Activated naive CD8-positive, alpha-beta T cell treated with anti-CD3 and anti-CD28 coated beads, Interleukin-2, amount 50 U/mL, for 24 hours (primary cell): ENCODE measurements at regions not wholly inside any gene's neighbourhood (a gene's known extent, or its start where the extent isn't known, plus 50 kb on each side); places are given as distances from the start of the nearest gene placed in this dataset.
A peak's percentile ranks its signal among the peaks of the same experiment; 100 is the strongest.
"Not testable (repeated sequence)": the region's sequence is repeated elsewhere in the genome, so short reads cannot be mapped to it uniquely, and the experiment has no call there.

Experiments used
- ATAC-seq: fragments of 150-1000 bp; cut with Tn5 transposase; one replicate; pipeline ENCODE4 v1.10.0; 2021
- DNase-seq: peaks from one replicate; pipeline ENCODE4 v3.0.0; 2021
- H3K27ac Mint-ChIP-seq: one replicate; pipeline ENCODE4 v1.8.0; 2021; ENCODE audit warnings: mild to moderate bottlenecking, mixed read lengths
- H3K27me3 Mint-ChIP-seq: one replicate; pipeline ENCODE4 v1.8.0; 2021; ENCODE audit warnings: mixed read lengths
- H3K36me3 Mint-ChIP-seq: one replicate; pipeline ENCODE4 v1.8.0; 2021; ENCODE audit warnings: low read depth, mixed read lengths
- H3K4me1 Mint-ChIP-seq: one replicate; pipeline ENCODE4 v1.8.0; 2021; ENCODE audit warnings: mixed read lengths
- H3K4me3 Mint-ChIP-seq: one replicate; pipeline ENCODE4 v1.8.0; 2021; ENCODE audit warnings: mild to moderate bottlenecking, moderate library complexity, mixed read lengths
- H3K9me3 Mint-ChIP-seq: one replicate; pipeline ENCODE4 v1.8.0; 2021; ENCODE audit warnings: mixed read lengths

DNA sequence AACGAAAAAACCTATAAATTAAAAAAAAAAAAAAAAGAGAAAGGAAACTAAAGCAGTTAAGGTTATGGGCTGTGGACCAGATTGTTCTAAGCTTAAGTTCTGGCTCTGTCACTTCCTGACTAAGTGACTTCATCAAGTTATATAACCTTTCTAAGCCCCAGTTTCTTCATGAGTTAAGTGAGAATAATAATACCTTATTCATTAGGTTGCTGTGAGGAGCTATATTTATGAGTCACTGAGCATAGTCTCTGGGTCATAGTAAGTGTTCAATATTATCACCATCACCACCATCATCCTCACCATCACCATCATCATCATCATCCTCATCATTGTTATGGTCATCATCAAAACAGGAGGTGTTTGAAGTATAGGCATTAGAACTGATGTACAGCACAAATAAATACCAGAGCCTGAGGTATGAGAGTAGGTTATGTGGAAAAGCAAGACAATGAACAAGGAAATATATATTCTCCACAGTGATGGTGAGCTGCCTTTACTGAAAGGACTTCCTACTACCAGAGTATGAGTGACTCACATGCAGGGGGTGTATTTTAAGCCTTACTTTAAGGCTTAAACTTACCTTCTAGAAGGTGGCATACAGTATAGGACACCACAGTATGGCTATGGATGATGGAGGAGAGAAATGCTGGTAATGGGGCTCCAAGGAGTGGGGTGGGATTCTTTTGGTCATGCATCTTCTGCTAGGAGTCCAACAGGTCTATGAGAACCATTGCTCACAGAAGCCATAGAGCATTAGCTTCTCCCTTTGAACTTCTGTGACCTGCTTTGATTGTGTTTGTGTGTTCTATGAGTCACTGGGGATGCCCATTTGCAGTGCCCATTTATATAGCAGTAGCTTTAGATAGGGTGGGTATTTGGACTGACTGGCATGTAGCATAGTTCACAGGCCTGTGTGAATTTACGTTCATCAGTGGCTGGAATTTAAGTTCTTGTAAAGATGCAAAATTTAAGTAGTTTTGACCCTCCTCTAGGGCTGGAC, 104.4 kb downstream of the KLF5 start:
- ATAC-seq = peak; percentile 15
- H3K9me3 Mint-ChIP-seq = peaks cover 5% of the 10 kb centered on the region
- H3K27me3 Mint-ChIP-seq = no peaks in the 10 kb centered on the region
- H3K4me1 Mint-ChIP-seq = no peaks in the 10 kb centered on the region
- no peak overlapping the region for H3K27ac Mint-ChIP-seq
- H3K36me3 Mint-ChIP-seq = no peaks in the 10 kb centered on the region
- no peak for DNase-seq
- no peak overlapping the region for H3K4me3 Mint-ChIP-seq

DNA sequence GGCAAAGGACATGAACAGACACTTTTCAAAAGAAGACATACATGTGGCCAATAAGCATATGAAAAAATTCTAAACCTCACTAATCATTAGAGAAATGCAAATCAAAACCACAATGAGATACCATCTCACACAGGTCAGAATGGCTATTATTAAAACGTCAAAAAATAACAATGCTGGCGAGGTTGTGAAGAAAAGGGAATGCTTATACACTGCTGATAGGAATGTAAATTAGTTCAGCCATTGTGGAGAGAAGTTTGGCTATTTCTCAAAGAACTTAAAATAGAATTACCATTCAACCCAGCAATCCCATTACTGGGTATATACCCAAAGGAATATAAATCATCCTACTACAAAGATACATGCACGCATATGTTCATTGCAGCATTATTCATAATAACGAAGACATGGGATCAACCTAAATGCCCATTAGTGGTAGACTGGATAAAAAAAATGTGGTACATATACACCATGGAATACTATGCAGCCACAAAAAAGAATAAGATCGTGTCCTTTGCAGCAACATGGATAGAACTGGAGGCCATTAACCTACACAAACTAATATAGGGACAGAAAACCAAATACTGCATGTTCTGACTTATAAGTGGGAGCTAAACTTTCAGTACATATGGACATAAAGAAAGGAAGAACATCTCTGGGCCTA, 101.7 kb downstream of the KLF5 start:
- H3K9me3 Mint-ChIP-seq, H3K4me3 Mint-ChIP-seq, H3K4me1 Mint-ChIP-seq, H3K36me3 Mint-ChIP-seq, DNase-seq, H3K27me3 Mint-ChIP-seq, H3K27ac Mint-ChIP-seq, ATAC-seq: not testable (repeated sequence)

DNA sequence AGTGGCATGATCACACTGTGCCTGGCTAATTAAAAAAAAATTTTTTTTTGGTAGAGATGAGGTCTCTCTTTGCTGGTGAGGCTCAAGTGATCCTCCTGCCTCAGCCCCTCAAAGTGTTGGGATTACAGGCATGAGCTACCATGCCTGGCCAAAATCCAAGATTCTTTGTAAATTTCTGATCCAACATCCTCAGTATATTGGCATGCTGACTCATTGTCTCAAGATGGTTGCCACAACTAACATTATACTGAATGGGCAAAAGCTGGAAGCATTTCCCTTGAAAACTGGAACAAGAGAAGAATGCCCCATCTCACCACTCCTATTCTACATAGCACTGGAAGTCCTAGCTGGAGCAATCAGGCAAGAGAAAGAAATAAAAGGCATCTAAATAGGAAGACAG, 100.0 kb downstream of the KLF5 start:
- no peak overlapping the region for H3K27ac Mint-ChIP-seq
- H3K4me3 Mint-ChIP-seq = no peak overlapping the region
- H3K27me3 Mint-ChIP-seq = no peaks in the 10 kb centered on the region
- H3K9me3 Mint-ChIP-seq = peaks cover 5% of the 10 kb centered on the region
- no peaks in the 10 kb centered on the region for H3K36me3 Mint-ChIP-seq
- no peaks in the 10 kb centered on the region for H3K4me1 Mint-ChIP-seq
- ATAC-seq (no peak), DNase-seq (no peak)

DNA sequence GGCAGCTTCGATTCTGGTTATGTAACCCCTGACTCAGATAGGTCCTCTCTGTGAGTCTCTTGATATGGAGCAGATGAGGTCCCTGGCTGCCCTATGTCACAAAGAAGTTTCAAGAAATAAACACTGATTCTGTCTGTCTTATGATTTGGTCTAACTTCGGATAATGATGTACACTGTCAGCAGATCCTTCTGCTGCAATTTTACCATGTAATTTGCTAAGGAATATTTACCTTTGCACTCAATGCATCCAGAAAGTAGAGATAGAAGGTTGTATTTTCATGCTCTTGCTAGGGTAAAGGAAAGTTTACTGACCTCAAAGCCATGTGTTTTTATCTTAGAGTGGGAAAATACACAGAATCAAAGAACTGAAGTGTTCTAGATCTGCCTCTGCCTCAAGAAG, 98.2 kb downstream of the KLF5 start:
- ATAC-seq (no peak), DNase-seq (no peak)
- Mint-ChIP-seq H3K27ac (no peak overlapping the region), H3K4me3 (no peak overlapping the region), H3K9me3 (peaks cover 5% of the 10 kb centered on the region), H3K36me3 (no peaks in the 10 kb centered on the region), H3K4me1 (no peaks in the 10 kb centered on the region), H3K27me3 (no peaks in the 10 kb centered on the region)

DNA sequence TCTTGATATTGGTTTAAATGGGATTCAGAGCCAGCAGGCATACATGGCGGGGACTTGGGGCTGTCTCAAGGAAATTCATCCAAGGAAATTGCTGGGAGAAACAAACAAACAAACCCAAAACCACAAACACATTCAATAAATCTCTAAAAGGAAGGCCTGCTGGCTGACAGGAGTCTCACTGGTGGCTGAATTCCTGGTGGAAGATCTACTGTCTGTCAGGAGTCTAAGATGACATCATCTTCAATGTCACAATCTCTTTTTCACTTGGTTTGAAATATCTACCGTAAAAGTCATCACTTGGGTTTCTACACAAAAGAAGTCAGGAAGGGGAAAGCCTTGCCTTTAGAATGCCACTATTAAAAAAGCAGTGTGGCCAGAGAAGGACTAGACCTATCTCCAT, 87.9 kb downstream of the KLF5 start:
- no peak overlapping the region for H3K27ac Mint-ChIP-seq
- ATAC-seq (no peak), DNase-seq (no peak)
- no peak overlapping the region for H3K4me3 Mint-ChIP-seq
- H3K4me1 Mint-ChIP-seq = no peaks in the 10 kb centered on the region
- no peaks in the 10 kb centered on the region for H3K9me3 Mint-ChIP-seq
- H3K27me3 Mint-ChIP-seq = peaks cover 2% of the 10 kb centered on the region
- no peaks in the 10 kb centered on the region for H3K36me3 Mint-ChIP-seq

DNA sequence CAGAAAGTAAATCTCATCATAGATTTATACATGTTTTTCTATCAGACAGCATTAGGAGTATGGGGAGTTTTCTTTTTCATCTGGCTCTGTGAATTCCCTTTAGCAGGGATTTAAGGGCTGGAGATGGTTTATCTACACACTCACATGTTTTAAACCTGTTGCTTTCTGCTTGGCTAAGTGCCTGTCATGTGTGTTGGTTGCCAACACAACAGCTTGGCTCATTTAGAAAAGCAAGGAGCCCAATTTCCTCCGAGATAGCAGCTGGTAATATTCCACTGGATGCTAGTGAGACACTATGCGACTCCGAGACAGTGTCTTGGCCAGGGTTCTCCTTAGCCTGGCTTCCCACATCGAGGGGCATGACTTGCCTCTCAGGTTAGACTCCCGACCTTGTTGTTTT, 83.3 kb downstream of the KLF5 start:
- H3K36me3 Mint-ChIP-seq = no peaks in the 10 kb centered on the region

DNA sequence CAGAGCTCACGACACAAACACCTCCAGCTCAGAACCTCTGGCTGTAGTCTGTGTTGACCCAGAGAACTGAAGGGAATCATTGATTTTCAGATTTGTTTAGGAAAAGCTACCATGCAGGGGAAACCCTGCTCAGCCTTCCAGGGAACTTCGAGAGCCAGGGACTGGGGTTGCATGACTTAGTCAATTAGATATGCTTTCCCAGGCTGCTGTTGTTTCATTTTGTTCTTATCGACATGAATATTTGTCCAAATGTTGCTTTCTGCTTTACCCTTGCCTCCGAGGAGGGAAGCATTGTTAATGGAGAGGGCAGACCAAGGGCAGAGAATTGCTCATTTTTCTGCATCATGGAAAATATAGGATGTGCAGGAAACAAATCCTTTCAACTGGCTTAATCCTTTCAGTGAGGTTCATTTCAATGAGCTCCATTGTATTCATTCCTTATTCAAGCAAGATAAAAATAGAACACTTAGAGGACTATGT, 82.5 kb downstream of the KLF5 start:
- DNase-seq = no peak
- Mint-ChIP-seq H3K27me3 (peaks cover 2% of the 10 kb centered on the region), H3K36me3 (no peaks in the 10 kb centered on the region), H3K9me3 (no peaks in the 10 kb centered on the region), H3K4me3 (no peak overlapping the region), H3K27ac (no peak overlapping the region), H3K4me1 (no peaks in the 10 kb centered on the region)
- ATAC-seq = no peak

More for the DNA sequence above, 83.3 kb downstream of the KLF5 start:
- DNase-seq (no peak), ATAC-seq (no peak)
- no peaks in the 10 kb centered on the region for H3K4me1 Mint-ChIP-seq
- H3K9me3 Mint-ChIP-seq = no peaks in the 10 kb centered on the region
- H3K27me3 Mint-ChIP-seq = peaks cover 2% of the 10 kb centered on the region
- H3K27ac Mint-ChIP-seq = no peak overlapping the region
- no peak overlapping the region for H3K4me3 Mint-ChIP-seq

DNA sequence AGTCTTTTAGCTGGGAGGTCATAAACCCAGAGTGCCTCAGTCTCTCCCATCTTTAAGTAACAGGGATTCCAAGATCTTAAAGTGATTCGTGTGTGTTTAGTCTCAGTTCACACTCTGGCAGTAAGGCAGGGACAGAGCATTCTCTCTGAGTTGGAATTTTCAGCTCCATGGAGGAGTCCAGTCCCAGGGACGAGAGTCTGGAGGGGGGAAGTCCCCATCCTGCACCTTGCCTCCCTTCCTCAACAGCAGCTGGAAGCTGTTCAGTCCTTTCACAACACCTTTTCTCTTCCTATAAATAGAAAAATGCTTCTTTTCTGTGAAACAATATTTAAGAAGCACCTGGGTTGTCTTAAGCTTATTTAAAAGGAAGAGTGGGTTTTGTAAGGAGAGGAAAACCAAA, 82.0 kb downstream of the KLF5 start:
- Mint-ChIP-seq H3K27ac (no peak overlapping the region), H3K9me3 (no peaks in the 10 kb centered on the region), H3K4me3 (no peak overlapping the region), H3K4me1 (no peaks in the 10 kb centered on the region), H3K36me3 (no peaks in the 10 kb centered on the region), H3K27me3 (peaks cover 2% of the 10 kb centered on the region)
- DNase-seq = no peak
- no peak for ATAC-seq

DNA sequence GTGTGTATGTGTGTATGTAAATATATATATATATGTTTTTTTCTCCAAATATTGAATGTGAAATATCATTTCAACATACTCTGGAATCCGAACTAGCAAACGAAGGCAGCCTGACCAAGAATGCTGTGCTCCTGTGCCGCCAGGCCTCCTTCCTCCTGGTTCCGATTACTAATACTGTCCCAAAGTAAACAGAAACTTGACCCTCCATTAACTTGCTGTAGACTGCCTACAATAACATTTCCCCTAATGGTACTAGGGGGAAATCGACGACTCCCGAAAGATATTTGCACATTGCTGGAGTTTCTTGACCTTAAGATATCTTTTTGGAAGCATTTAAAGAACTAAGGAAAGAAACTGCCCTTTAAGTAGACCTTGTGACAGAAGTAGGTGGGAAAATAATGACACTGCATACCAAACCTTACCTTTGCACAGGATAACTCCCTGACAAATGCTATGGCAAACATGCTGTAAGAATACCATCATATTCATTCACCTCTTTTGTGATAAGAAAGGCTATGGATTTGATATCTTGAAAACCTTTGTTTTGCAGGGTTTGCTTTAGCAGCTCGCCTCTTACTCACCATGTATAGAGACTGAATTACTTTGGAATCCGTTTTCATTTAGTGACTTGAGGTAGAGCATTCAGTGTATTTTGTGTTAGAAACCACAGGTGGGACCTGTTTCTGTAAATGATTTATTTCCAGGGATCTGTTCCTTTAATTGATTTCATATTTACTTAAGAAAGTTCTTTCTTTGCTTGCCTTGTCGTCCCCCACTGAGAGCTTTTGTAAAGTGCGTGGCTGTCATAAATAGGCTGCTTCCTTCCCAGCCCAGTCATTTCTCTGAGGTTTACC, 80.1 kb downstream of the KLF5 start:
- DNase-seq = no peak
- Mint-ChIP-seq H3K27ac (no peak overlapping the region), H3K4me1 (no peaks in the 10 kb centered on the region), H3K27me3 (peaks cover 2% of the 10 kb centered on the region), H3K36me3 (no peaks in the 10 kb centered on the region), H3K9me3 (no peaks in the 10 kb centered on the region), H3K4me3 (no peak overlapping the region)
- no peak for ATAC-seq

DNA sequence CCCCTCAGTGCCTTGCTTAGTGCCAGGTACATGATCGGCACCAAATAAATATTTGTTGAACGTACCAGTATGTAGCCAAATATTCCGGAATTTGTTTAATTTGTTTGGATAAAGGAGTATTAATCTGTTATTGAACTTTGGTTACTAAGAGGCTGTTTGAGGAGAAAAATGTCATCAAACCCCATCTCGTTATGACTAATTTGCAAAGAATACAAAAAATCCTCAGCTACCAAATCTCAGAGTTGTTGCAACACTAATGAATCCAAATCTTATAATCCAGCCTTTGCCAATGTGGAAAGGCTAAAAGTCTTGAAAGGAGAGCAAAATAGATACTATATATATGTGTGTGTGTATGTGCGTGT, 79.5 kb downstream of the KLF5 start:
- ATAC-seq = no peak
- no peak for DNase-seq
- Mint-ChIP-seq H3K36me3 (no peaks in the 10 kb centered on the region), H3K4me1 (no peaks in the 10 kb centered on the region), H3K27ac (no peak overlapping the region), H3K27me3 (peaks cover 2% of the 10 kb centered on the region), H3K9me3 (no peaks in the 10 kb centered on the region), H3K4me3 (no peak overlapping the region)

DNA sequence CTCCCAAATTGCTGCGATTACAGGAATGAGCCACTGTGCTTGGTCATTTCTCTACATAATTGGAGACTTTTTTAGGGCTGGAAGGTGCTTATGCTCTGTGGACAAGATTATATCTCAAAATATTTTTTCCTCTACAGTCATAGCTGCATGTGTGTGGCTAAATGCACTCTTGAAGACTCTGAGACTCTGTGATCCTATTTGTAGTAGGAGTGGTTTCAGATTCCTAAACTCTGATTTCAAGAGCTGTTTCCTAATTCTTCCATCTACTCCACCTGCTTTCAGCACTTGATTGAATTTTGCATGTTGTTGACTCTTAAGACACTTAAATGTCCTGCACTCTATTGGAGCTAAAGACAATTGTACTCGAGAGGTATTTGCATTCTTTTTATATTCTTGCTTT, 78.0 kb downstream of the KLF5 start:
- no peak overlapping the region for H3K4me3 Mint-ChIP-seq
- no peaks in the 10 kb centered on the region for H3K36me3 Mint-ChIP-seq
- ATAC-seq (no peak), DNase-seq (no peak)
- H3K27me3 Mint-ChIP-seq = no peaks in the 10 kb centered on the region
- H3K4me1 Mint-ChIP-seq = no peaks in the 10 kb centered on the region
- H3K9me3 Mint-ChIP-seq = no peaks in the 10 kb centered on the region
- H3K27ac Mint-ChIP-seq = no peak overlapping the region

DNA sequence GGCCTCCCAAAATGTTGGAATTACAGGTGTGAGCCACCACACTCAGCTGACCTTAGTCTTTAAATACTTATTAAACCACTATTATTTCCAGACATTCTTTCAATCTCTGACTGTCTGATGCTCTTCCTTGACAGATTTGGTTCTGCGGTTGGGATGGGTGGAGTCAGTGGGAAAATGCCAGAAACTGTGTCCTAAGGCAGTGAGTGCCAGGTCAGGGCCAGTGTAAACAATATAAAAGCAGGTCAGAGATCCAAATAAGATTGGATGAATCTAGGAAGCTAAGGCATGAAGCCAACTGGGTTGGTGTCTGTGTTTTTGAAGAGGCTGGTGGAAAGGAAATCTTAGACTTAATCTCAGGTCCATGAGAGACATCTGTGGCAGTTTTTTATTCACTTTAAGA, 74.7 kb downstream of the KLF5 start:
- Mint-ChIP-seq H3K9me3 (no peaks in the 10 kb centered on the region), H3K4me3 (no peak overlapping the region), H3K27ac (no peak overlapping the region), H3K27me3 (no peaks in the 10 kb centered on the region), H3K4me1 (no peaks in the 10 kb centered on the region), H3K36me3 (no peaks in the 10 kb centered on the region)
- ATAC-seq (no peak), DNase-seq (no peak)

DNA sequence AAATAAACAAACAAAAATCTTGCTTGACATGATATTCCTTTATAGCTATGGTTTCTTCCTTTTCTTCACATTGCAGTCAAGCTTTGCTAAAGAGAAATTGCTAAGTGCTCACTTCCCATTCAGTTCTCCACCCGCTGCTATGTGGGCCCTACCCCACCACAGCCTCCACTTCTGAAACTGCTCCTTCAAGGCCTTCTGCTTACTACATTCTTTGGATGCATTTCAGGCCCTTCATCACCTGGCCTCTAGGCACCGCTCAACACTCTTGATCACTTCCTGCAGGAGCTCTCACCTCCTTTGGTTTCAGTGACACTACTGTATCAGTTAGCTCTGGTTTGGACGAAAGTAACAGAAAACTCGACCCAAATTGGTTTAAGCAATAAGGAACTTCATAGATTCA, 72.4 kb downstream of the KLF5 start:
- H3K36me3 Mint-ChIP-seq = no peaks in the 10 kb centered on the region
- no peak for ATAC-seq
- H3K27me3 Mint-ChIP-seq = no peaks in the 10 kb centered on the region
- no peaks in the 10 kb centered on the region for H3K9me3 Mint-ChIP-seq
- no peak overlapping the region for H3K4me3 Mint-ChIP-seq
- no peaks in the 10 kb centered on the region for H3K4me1 Mint-ChIP-seq
- DNase-seq = no peak
- no peak overlapping the region for H3K27ac Mint-ChIP-seq

DNA sequence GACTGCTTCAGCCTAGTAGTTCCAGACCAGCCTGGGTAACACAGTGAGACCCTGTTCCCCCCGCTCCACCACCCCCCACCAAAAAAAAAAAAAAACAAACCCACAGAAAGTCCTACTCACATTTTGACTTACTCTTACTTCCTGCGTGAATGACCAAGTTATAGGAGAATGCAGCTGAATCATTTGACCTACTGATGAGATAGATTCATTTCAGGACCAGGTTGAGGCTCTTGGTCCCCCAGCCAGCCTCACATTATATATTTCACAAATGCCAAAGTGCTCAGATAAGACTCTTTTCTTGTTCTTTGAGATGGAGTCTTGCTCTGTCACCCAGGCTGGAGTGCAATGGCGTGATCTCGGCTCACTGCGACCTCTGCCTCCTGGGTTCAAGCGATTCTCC, 70.2 kb downstream of the KLF5 start:
- Mint-ChIP-seq H3K4me1 (no peaks in the 10 kb centered on the region), H3K4me3 (no peak overlapping the region), H3K27me3 (no peaks in the 10 kb centered on the region), H3K9me3 (no peaks in the 10 kb centered on the region), H3K36me3 (no peaks in the 10 kb centered on the region), H3K27ac (no peak overlapping the region)
- ATAC-seq (peak; percentile 43), DNase-seq (no peak)
